Lower lobe of right lung (tissue), 2 donors: ENCODE measurements at regions not wholly inside any gene's neighbourhood (a gene's known extent, or its start where the extent isn't known, plus 50 kb on each side); places are given as distances from the start of the nearest gene placed in this dataset.

Source experiments
- ATAC-seq, 2 donors: fragments of 200-7000 bp; cut with Tn5 transposase; one replicate each; pipeline ENCODE4 v1.9.1; 2020 to 2022; ENCODE audit warnings: mild to moderate bottlenecking in 2 of 2, moderate library complexity in 2 of 2
- DNase-seq: peaks from one replicate; pipeline ENCODE4 v3.0.0-alpha.2; 2020
- H3K27ac ChIP-seq: fragments of 200-600 bp; one replicate; pipeline ENCODE4 v1.8.0; 2022
- H3K27me3 ChIP-seq: fragments of 200-600 bp; one replicate; pipeline ENCODE4 v1.8.0; 2022; ENCODE audit warnings: low read depth
- H3K36me3 ChIP-seq: fragments of 200-600 bp; one replicate; pipeline ENCODE4 v1.8.0; 2022; ENCODE audit warnings: mild to moderate bottlenecking
- H3K4me1 ChIP-seq: fragments of 200-600 bp; one replicate; pipeline ENCODE4 v1.8.0; 2022
- H3K4me3 ChIP-seq: fragments of 200-600 bp; one replicate; pipeline ENCODE4 v1.8.0; 2022; ENCODE audit warnings: mild to moderate bottlenecking
- H3K9me3 ChIP-seq: fragments of 200-600 bp; one replicate; pipeline ENCODE4 v1.8.0; 2022
- CTCF ChIP-seq: fragments of 200-600 bp; IDR thresholded peaks from one replicate; pipeline ENCODE4 v1.8.0; 2022; ENCODE audit warnings: antibody characterized with exemption, mild to moderate bottlenecking
- intact Hi-C: fragments of 100-400 bp; cut with DNase I; formaldehyde crosslinking; loops from one replicate; pipeline ENCODE4 v1.11.0; 2022
- donor health status: DM: no; HTN: yes; CAD: no; lungs with severe emphysema.

- DNase-seq (no peak), ATAC-seq (no peak)
- TF ChIP-seq CTCF, result no peak
These were observed 110.3 kb downstream of the DKK1 start for GRCh38 chr10:52424341-52424740.

GRCh38 chr10:52434734-52435133 lies 120.7 kb downstream of the DKK1 start:
- H3K27me3 ChIP-seq, result no peaks in the 10 kb centered on the region
- no peaks in the 10 kb centered on the region for H3K4me1 ChIP-seq
- no peak overlapping the region for H3K27ac ChIP-seq
- ATAC-seq, result no peak
- H3K36me3 ChIP-seq, result no peaks in the 10 kb centered on the region
- no peak for DNase-seq
- intact Hi-C loops, result no loop called here
- H3K9me3 ChIP-seq, result no peaks in the 10 kb centered on the region
- H3K4me3 ChIP-seq, result no peak overlapping the region
- TF ChIP-seq CTCF, result no peak

More at GRCh38 chr10:52424341-52424740, 110.3 kb downstream of the DKK1 start:
- Histone ChIP-seq H3K36me3 (no peaks in the 10 kb centered on the region), H3K4me1 (no peaks in the 10 kb centered on the region), H3K27ac (no peak overlapping the region), H3K4me3 (no peak overlapping the region), H3K27me3 (no peaks in the 10 kb centered on the region), H3K9me3 (no peaks in the 10 kb centered on the region)
- intact Hi-C loops, result no loop called here

GRCh38 chr10:52436664-52437063 lies 122.6 kb downstream of the DKK1 start:
- ATAC-seq (no peak), DNase-seq (no peak)
- Histone ChIP-seq H3K9me3 (no peaks in the 10 kb centered on the region), H3K4me1 (no peaks in the 10 kb centered on the region), H3K27ac (no peak overlapping the region), H3K27me3 (no peaks in the 10 kb centered on the region), H3K4me3 (no peak overlapping the region), H3K36me3 (no peaks in the 10 kb centered on the region)
- TF ChIP-seq CTCF, result no peak
- intact Hi-C loops, result no loop called here

GRCh38 chr10:52437205-52437646 lies 123.1 kb downstream of the DKK1 start:
- H3K4me1 ChIP-seq, result no peaks in the 10 kb centered on the region
- TF ChIP-seq CTCF, result no peak
- no peak overlapping the region for H3K27ac ChIP-seq
- ATAC-seq (no peak), DNase-seq (no peak)
- no peaks in the 10 kb centered on the region for H3K27me3 ChIP-seq
- H3K9me3 ChIP-seq, result no peaks in the 10 kb centered on the region
- intact Hi-C loops, result no loop called here
- H3K4me3 ChIP-seq, result no peak overlapping the region
- H3K36me3 ChIP-seq, result no peaks in the 10 kb centered on the region

- Histone ChIP-seq H3K4me1 (no peaks in the 10 kb centered on the region), H3K27me3 (no peaks in the 10 kb centered on the region), H3K4me3 (no peak overlapping the region), H3K36me3 (no peaks in the 10 kb centered on the region), H3K9me3 (no peaks in the 10 kb centered on the region), H3K27ac (no peak overlapping the region)
- intact Hi-C loops, result no loop called here
- DNase-seq, result no peak
- ATAC-seq, result no peak
- TF ChIP-seq CTCF, result no peak
These were observed 124.0 kb downstream of the DKK1 start for GRCh38 chr10:52438119-52438518.
